Stimulated activated CD4-positive, alpha-beta T cell treated with anti-CD3 and anti-CD28 coated beads, Interleukin-4, amount 100 ng/mL, for 48 hours (primary cell): ENCODE measurements at regions not wholly inside any gene's neighbourhood (a gene's known extent, or its start where the extent isn't known, plus 50 kb on each side); places are given as distances from the start of the nearest gene placed in this dataset.

Source experiments
- DNase-seq, 2 donors: peaks; one replicate each; pipeline ENCODE4 v3.0.0-alpha.2; 2020; ENCODE audit warnings: low read depth in 2 of 2

GRCh38 chr3:79878708-79879107 is 110.9 kb upstream of the ROBO1 start:
- DNase-seq, result no peak

- no peak for DNase-seq
Measured at GRCh38 chr3:79874646-79875045, 106.8 kb upstream of the ROBO1 start.

- DNase-seq, result no peak
Measured at GRCh38 chr3:79872483-79872882, 104.7 kb upstream of the ROBO1 start.

- DNase-seq, result no peak
Measured at GRCh38 chr3:79871656-79872055, 103.9 kb upstream of the ROBO1 start.

- no peak for DNase-seq
Measured at GRCh38 chr3:79870313-79870620, 102.5 kb upstream of the ROBO1 start.

- no peak for DNase-seq
Measured at GRCh38 chr3:79869461-79870312, 101.9 kb upstream of the ROBO1 start.

GRCh38 chr3:79866162-79866561 is 98.4 kb upstream of the ROBO1 start:
- DNase-seq, result no peak

GRCh38 chr3:79864077-79864476 is 96.3 kb upstream of the ROBO1 start:
- DNase-seq, result no peak

GRCh38 chr3:79848876-79849275 is 81.1 kb upstream of the ROBO1 start:
- no peak for DNase-seq

GRCh38 chr3:79847928-79848327 is 80.1 kb upstream of the ROBO1 start:
- DNase-seq, result no peak

- no peak for DNase-seq
Measured at GRCh38 chr3:79846148-79846933, 78.5 kb upstream of the ROBO1 start.

- no peak for DNase-seq
Measured at GRCh38 chr3:79845546-79845945, 77.7 kb upstream of the ROBO1 start.

- no peak for DNase-seq
Measured at GRCh38 chr3:79844176-79844575, 76.4 kb upstream of the ROBO1 start.

- no peak for DNase-seq
Measured at GRCh38 chr3:79843180-79843579, 75.4 kb upstream of the ROBO1 start.

- no peak for DNase-seq
Measured at GRCh38 chr3:79835701-79836100, 67.9 kb upstream of the ROBO1 start.

- DNase-seq, result no peak
Measured at GRCh38 chr3:79824166-79824565, 56.4 kb upstream of the ROBO1 start.

- no peak for DNase-seq
Measured at GRCh38 chr3:79822076-79822475, 54.3 kb upstream of the ROBO1 start.

- no peak for DNase-seq
Measured at GRCh38 chr3:79820089-79820488, 52.3 kb upstream of the ROBO1 start.

- no peak for DNase-seq
Measured at GRCh38 chr3:79818015-79818414, 50.2 kb upstream of the ROBO1 start.
